ENCODE measurements at regions not wholly inside any gene's neighbourhood (a gene's known extent, or its start where the extent isn't known, plus 50 kb on each side); places are given as distances from the start of the nearest gene placed in this dataset.

GRCh38 chr11:134519390-134519750, 107.3 kb upstream of the B3GAT1 start:
- TF ChIP-seq CTCF (IDR thresholded peaks at IDR 0.05) (no peak), POLR2A (IDR thresholded peaks at IDR 0.05) (no peak)

All from uterus (tissue), 2 donors.